Body of pancreas (tissue), 4 donors: ENCODE measurements at regions not wholly inside any gene's neighbourhood (a gene's known extent, or its start where the extent isn't known, plus 50 kb on each side); places are given as distances from the start of the nearest gene placed in this dataset.
"Not testable (repeated sequence)": the region's sequence is repeated elsewhere in the genome, so short reads cannot be mapped to it uniquely, and the experiment has no call there.

Source experiments
- CTCF ChIP-seq, 7 experiments: fragments of 450-650 bp in 4 of 7; fragments of 200-600 bp in 3 of 7; sonication (generic) in 3 of 7; IDR thresholded peaks; one replicate each; pipeline ENCODE4 v1.5.1; 2016 to 2019; ENCODE audit warnings: antibody characterized with exemption in 7 of 7
- POLR2A ChIP-seq, 3 donors: fragments of 450-650 bp; IDR thresholded peaks; one replicate each; pipeline ENCODE4 v1.6.1; 2016; ENCODE audit warnings: antibody characterized with exemption in 3 of 3, mild to moderate bottlenecking in 2 of 3

GRCh38 chr5:136565457-136565856, 200.1 kb upstream of the TRPC7 start:
- not testable (repeated sequence) for TF ChIP-seq CTCF, POLR2A (IDR thresholded peaks at IDR 0.05)
